Activated CD4-positive, alpha-beta memory T cell treated with anti-CD3 and anti-CD28 coated beads, Interleukin-2, amount 10 ng/mL, durations not matched to agents 7 days and 5 days (primary cell): ENCODE measurements at regions not wholly inside any gene's neighbourhood (a gene's known extent, or its start where the extent isn't known, plus 50 kb on each side); places are given as distances from the start of the nearest gene placed in this dataset.

ENCODE experiments used
- CTCF ChIA-PET: fragments of 350-600 bp; sonication (Branson Sonifier 250); formaldehyde crosslinking; loops from one replicate; lab custom pipeline; 2021; ENCODE audit warnings: antibody characterized with exemption, inconsistent platforms; lab: Charles Lee
- POLR2A ChIA-PET: fragments of 350-600 bp; sonication (Branson Sonifier 250); formaldehyde crosslinking; loops from one replicate; lab custom pipeline; 2021; ENCODE audit warnings: antibody characterized with exemption; lab: Charles Lee
- DNase-seq: peaks from one replicate; pipeline ENCODE4 v3.0.0-alpha.2; 2020
- H3K27ac Mint-ChIP-seq: one replicate; pipeline ENCODE4 v1.8.0; 2021; ENCODE audit warnings: mild to moderate bottlenecking, mixed read lengths
- H3K27me3 Mint-ChIP-seq: one replicate; pipeline ENCODE4 v1.8.0; 2021; ENCODE audit warnings: mixed read lengths
- H3K36me3 Mint-ChIP-seq: one replicate; pipeline ENCODE4 v1.8.0; 2021; ENCODE audit warnings: low read depth, mixed read lengths
- H3K4me1 Mint-ChIP-seq: one replicate; pipeline ENCODE4 v1.8.0; 2021; ENCODE audit warnings: mixed read lengths
- H3K4me3 Mint-ChIP-seq: one replicate; pipeline ENCODE4 v1.8.0; 2021; ENCODE audit warnings: mild to moderate bottlenecking, mixed read lengths
- H3K9me3 Mint-ChIP-seq: one replicate; pipeline ENCODE4 v1.8.0; 2021; ENCODE audit warnings: mixed read lengths

GRCh38 chr2:57806449-57806968 is 240.1 kb upstream of the VRK2 start:
- no peak overlapping the region for H3K27ac Mint-ChIP-seq
- no peaks in the 10 kb centered on the region for H3K36me3 Mint-ChIP-seq
- POLR2A ChIA-PET: no interaction called here
- H3K4me1 Mint-ChIP-seq: no peaks in the 10 kb centered on the region
- no peak overlapping the region for H3K4me3 Mint-ChIP-seq
- no peaks in the 10 kb centered on the region for H3K9me3 Mint-ChIP-seq
- no peaks in the 10 kb centered on the region for H3K27me3 Mint-ChIP-seq
- CTCF ChIA-PET: no interaction called here
- no peak for DNase-seq

GRCh38 chr2:57809230-57809629 is 237.4 kb upstream of the VRK2 start:
- no peak overlapping the region for H3K27ac Mint-ChIP-seq
- H3K36me3 Mint-ChIP-seq: no peaks in the 10 kb centered on the region
- DNase-seq: no peak
- ChIA-PET POLR2A (no interaction called here), CTCF (no interaction called here)
- no peaks in the 10 kb centered on the region for H3K27me3 Mint-ChIP-seq
- no peaks in the 10 kb centered on the region for H3K9me3 Mint-ChIP-seq
- H3K4me1 Mint-ChIP-seq: no peaks in the 10 kb centered on the region
- no peak overlapping the region for H3K4me3 Mint-ChIP-seq

- Mint-ChIP-seq H3K27ac (no peak overlapping the region), H3K9me3 (no peaks in the 10 kb centered on the region), H3K4me1 (no peaks in the 10 kb centered on the region), H3K27me3 (no peaks in the 10 kb centered on the region), H3K36me3 (no peaks in the 10 kb centered on the region), H3K4me3 (no peak overlapping the region)
- no peak for DNase-seq
- ChIA-PET CTCF (no interaction called here), POLR2A (no interaction called here)
These were observed 225.5 kb upstream of the VRK2 start for GRCh38 chr2:57821088-57821487.

- Mint-ChIP-seq H3K9me3 (no peaks in the 10 kb centered on the region), H3K27ac (no peak overlapping the region), H3K4me3 (no peak overlapping the region), H3K4me1 (no peaks in the 10 kb centered on the region), H3K27me3 (no peaks in the 10 kb centered on the region), H3K36me3 (no peaks in the 10 kb centered on the region)
- no peak for DNase-seq
- ChIA-PET CTCF (no interaction called here), POLR2A (no interaction called here)
These were observed 218.4 kb upstream of the VRK2 start for GRCh38 chr2:57828221-57828620.

- H3K27ac Mint-ChIP-seq: no peak overlapping the region
- no peaks in the 10 kb centered on the region for H3K4me1 Mint-ChIP-seq
- ChIA-PET POLR2A (no interaction called here), CTCF (no interaction called here)
- no peaks in the 10 kb centered on the region for H3K9me3 Mint-ChIP-seq
- no peak overlapping the region for H3K4me3 Mint-ChIP-seq
- DNase-seq: no peak
- no peaks in the 10 kb centered on the region for H3K36me3 Mint-ChIP-seq
- no peaks in the 10 kb centered on the region for H3K27me3 Mint-ChIP-seq
These were observed 211.9 kb upstream of the VRK2 start for GRCh38 chr2:57834666-57835065.

GRCh38 chr2:57842531-57842930 is 204.1 kb upstream of the VRK2 start:
- ChIA-PET POLR2A (no interaction called here), CTCF (no interaction called here)
- no peaks in the 10 kb centered on the region for H3K4me1 Mint-ChIP-seq
- H3K27me3 Mint-ChIP-seq: no peaks in the 10 kb centered on the region
- H3K4me3 Mint-ChIP-seq: no peak overlapping the region
- H3K9me3 Mint-ChIP-seq: no peaks in the 10 kb centered on the region
- no peak for DNase-seq
- H3K27ac Mint-ChIP-seq: no peak overlapping the region
- H3K36me3 Mint-ChIP-seq: no peaks in the 10 kb centered on the region

GRCh38 chr2:57843158-57843557 is 203.4 kb upstream of the VRK2 start:
- no peak for DNase-seq
- ChIA-PET CTCF (no interaction called here), POLR2A (no interaction called here)
- H3K9me3 Mint-ChIP-seq: no peaks in the 10 kb centered on the region
- H3K4me1 Mint-ChIP-seq: no peaks in the 10 kb centered on the region
- H3K36me3 Mint-ChIP-seq: no peaks in the 10 kb centered on the region
- H3K27ac Mint-ChIP-seq: no peak overlapping the region
- no peaks in the 10 kb centered on the region for H3K27me3 Mint-ChIP-seq
- no peak overlapping the region for H3K4me3 Mint-ChIP-seq

GRCh38 chr2:57848723-57849122 is 197.9 kb upstream of the VRK2 start:
- ChIA-PET CTCF (no interaction called here), POLR2A (no interaction called here)
- Mint-ChIP-seq H3K9me3 (no peaks in the 10 kb centered on the region), H3K36me3 (no peaks in the 10 kb centered on the region), H3K27me3 (no peaks in the 10 kb centered on the region), H3K27ac (no peak overlapping the region), H3K4me1 (no peaks in the 10 kb centered on the region), H3K4me3 (no peak overlapping the region)
- no peak for DNase-seq

GRCh38 chr2:57849843-57850242 is 196.8 kb upstream of the VRK2 start:
- ChIA-PET POLR2A (no interaction called here), CTCF (no interaction called here)
- Mint-ChIP-seq H3K4me1 (no peaks in the 10 kb centered on the region), H3K27me3 (no peaks in the 10 kb centered on the region), H3K36me3 (no peaks in the 10 kb centered on the region), H3K4me3 (no peak overlapping the region), H3K9me3 (no peaks in the 10 kb centered on the region), H3K27ac (no peak overlapping the region)
- no peak for DNase-seq

- DNase-seq: no peak
- Mint-ChIP-seq H3K9me3 (no peaks in the 10 kb centered on the region), H3K4me1 (no peaks in the 10 kb centered on the region), H3K36me3 (no peaks in the 10 kb centered on the region), H3K4me3 (no peak overlapping the region), H3K27me3 (no peaks in the 10 kb centered on the region), H3K27ac (no peak overlapping the region)
- ChIA-PET CTCF (no interaction called here), POLR2A (no interaction called here)
These were observed 196.0 kb upstream of the VRK2 start for GRCh38 chr2:57850415-57851130.

GRCh38 chr2:57855212-57855611 is 191.4 kb upstream of the VRK2 start:
- Mint-ChIP-seq H3K36me3 (no peaks in the 10 kb centered on the region), H3K4me3 (no peak overlapping the region), H3K9me3 (no peaks in the 10 kb centered on the region), H3K27me3 (no peaks in the 10 kb centered on the region), H3K27ac (no peak overlapping the region), H3K4me1 (no peaks in the 10 kb centered on the region)
- ChIA-PET POLR2A (no interaction called here), CTCF (no interaction called here)
- no peak for DNase-seq

- Mint-ChIP-seq H3K4me1 (no peaks in the 10 kb centered on the region), H3K27me3 (no peaks in the 10 kb centered on the region), H3K36me3 (no peaks in the 10 kb centered on the region), H3K4me3 (no peak overlapping the region), H3K9me3 (no peaks in the 10 kb centered on the region), H3K27ac (no peak overlapping the region)
- ChIA-PET CTCF (no interaction called here), POLR2A (no interaction called here)
- no peak for DNase-seq
These were observed 186.9 kb upstream of the VRK2 start for GRCh38 chr2:57859755-57860154.

- Mint-ChIP-seq H3K27ac (no peak overlapping the region), H3K27me3 (no peaks in the 10 kb centered on the region), H3K4me3 (no peak overlapping the region), H3K9me3 (no peaks in the 10 kb centered on the region), H3K36me3 (no peaks in the 10 kb centered on the region), H3K4me1 (no peaks in the 10 kb centered on the region)
- POLR2A ChIA-PET: no interaction called here
- DNase-seq: no peak
- CTCF ChIA-PET: interaction anchor here (0.6 kb wide), 1 partner anchor 18 kb away, joined by 5 read pairs; no protein-coding TSS in a partner anchor
These were observed 184.5 kb upstream of the VRK2 start for GRCh38 chr2:57862153-57862552.

- ChIA-PET CTCF (interaction anchor here (0.6 kb wide), 1 partner anchor 18 kb away, joined by 5 read pairs; no protein-coding TSS in a partner anchor), POLR2A (no interaction called here)
- no peaks in the 10 kb centered on the region for H3K4me1 Mint-ChIP-seq
- no peak overlapping the region for H3K4me3 Mint-ChIP-seq
- no peaks in the 10 kb centered on the region for H3K36me3 Mint-ChIP-seq
- no peaks in the 10 kb centered on the region for H3K9me3 Mint-ChIP-seq
- H3K27ac Mint-ChIP-seq: no peak overlapping the region
- DNase-seq: no peak
- no peaks in the 10 kb centered on the region for H3K27me3 Mint-ChIP-seq
These were observed 183.9 kb upstream of the VRK2 start for GRCh38 chr2:57862727-57863126.
